GM23338 (cell line): ENCODE measurements at regions not wholly inside any gene's neighbourhood (a gene's known extent, or its start where the extent isn't known, plus 50 kb on each side); places are given as distances from the start of the nearest gene placed in this dataset.

Experiments
- ATAC-seq: fragments of 200-7000 bp; cut with Tn5 transposase; 3 replicates; pipeline ENCODE4 v1.9.1; 2020
- DNase-seq: peaks from one replicate; pipeline ENCODE4 v3.0.0-alpha.2; 2015; ENCODE audit warnings: low spot score
- H2AFZ ChIP-seq: fragments of 200-600 bp; sonication (generic); 2 replicates; pipeline ENCODE4 v1.8.0; 2016; ENCODE audit warnings: antibody characterized with exemption, mild to moderate bottlenecking, moderate library complexity
- H3F3A ChIP-seq: fragments of 200-600 bp; sonication (generic); replicated peaks from 2 replicates; pipeline ENCODE4 v1.8.0; 2017; ENCODE audit warnings: antibody characterized with exemption, mixed run types, low read depth
- H3K27ac ChIP-seq: fragments of 200-600 bp; sonication (generic); 2 replicates; pipeline ENCODE4 v1.6.1; 2016; ENCODE audit warnings: low read depth
- H3K27me3 ChIP-seq: fragments of 200-600 bp; sonication (generic); 2 replicates; pipeline ENCODE4 v1.8.0; 2016; ENCODE audit warnings: mild to moderate bottlenecking, mixed run types, moderate library complexity; ENCODE audit not compliant: insufficient read depth
- H3K36me3 ChIP-seq: fragments of 200-600 bp; sonication (generic); 2 replicates; pipeline ENCODE4 v1.8.0; 2016; ENCODE audit warnings: mild to moderate bottlenecking; ENCODE audit not compliant: insufficient read depth
- H3K4me1 ChIP-seq: fragments of 200-600 bp; sonication (generic); 2 replicates; pipeline ENCODE4 v1.8.0; 2016; ENCODE audit warnings: mild to moderate bottlenecking, moderate library complexity; ENCODE audit not compliant: insufficient read depth
- H3K4me2 ChIP-seq: fragments of 200-600 bp; sonication (generic); 2 replicates; pipeline ENCODE4 v1.7.1; 2017; ENCODE audit warnings: mixed run types
- H3K4me3 ChIP-seq: fragments of 200-600 bp; sonication (generic); 2 replicates; pipeline ENCODE4 v1.6.1; 2016; ENCODE audit warnings: mixed run types
- H3K79me2 ChIP-seq: fragments of 200-600 bp; sonication (generic); replicated peaks from 2 replicates; pipeline ENCODE4 v1.8.0; 2017; ENCODE audit warnings: mild to moderate bottlenecking; ENCODE audit not compliant: insufficient read depth
- H3K9me2 ChIP-seq: fragments of 200-600 bp; sonication (generic); 2 replicates; pipeline ENCODE4 v1.8.0; 2017; ENCODE audit not compliant: insufficient read depth
- H4K20me1 ChIP-seq: fragments of 200-600 bp; sonication (generic); replicated peaks from 2 replicates; pipeline ENCODE4 v1.8.0; 2017; ENCODE audit warnings: mild to moderate bottlenecking; ENCODE audit not compliant: insufficient read depth
- H3K27ac Mint-ChIP-seq: 2 replicates; pipeline ENCODE4 v1.8.0; 2020; ENCODE audit warnings: inconsistent platforms, mild to moderate bottlenecking, moderate library complexity, mixed read lengths
- H3K27me3 Mint-ChIP-seq: 3 replicates; pipeline ENCODE4 v1.8.0; 2022; ENCODE audit warnings: low read depth, mild to moderate bottlenecking, moderate library complexity, mixed read lengths, inconsistent platforms; ENCODE audit not compliant: insufficient read depth, poor library complexity
- H3K36me3 Mint-ChIP-seq: 3 replicates; pipeline ENCODE4 v1.8.0; 2021; ENCODE audit warnings: low read depth, mild to moderate bottlenecking, inconsistent platforms, moderate library complexity, mixed read lengths
- H3K4me1 Mint-ChIP-seq: 3 replicates; pipeline ENCODE4 v1.8.0; 2020; ENCODE audit warnings: mild to moderate bottlenecking, inconsistent platforms, mixed read lengths
- H3K4me3 Mint-ChIP-seq: 3 replicates; pipeline ENCODE4 v1.8.0; 2021; ENCODE audit warnings: moderate library complexity, mild to moderate bottlenecking, inconsistent platforms, mixed read lengths
- H3K9me3 Mint-ChIP-seq: 3 replicates; pipeline ENCODE4 v1.8.0; 2020; ENCODE audit warnings: moderate library complexity, mild to moderate bottlenecking, inconsistent platforms, mixed read lengths
- CREB1 ChIP-seq: fragments of 250-450 bp; sonication (Bioruptor Pico); IDR thresholded peaks from 2 replicates; pipeline ENCODE4 v1.5.0; 2020; ENCODE audit warnings: low read depth, mild to moderate bottlenecking, moderate library complexity
- CTCF ChIP-seq, 2 experiments: fragments of 200-600 bp in 1 of 2; sonication (generic) in 1 of 2; conservative IDR thresholded peaks; 2 replicates each; pipeline versions ENCODE4 v1.5.1 to v1.6.1; 2016 to 2017; ENCODE audit warnings: antibody characterized with exemption in 2 of 2, low read depth in 2 of 2, mild to moderate bottlenecking in 2 of 2, moderate library complexity in 1 of 2
- EZH2 ChIP-seq: fragments of 200-600 bp; sonication (generic); IDR thresholded peaks from one replicate; pipeline ENCODE4 v1.8.0; 2017; ENCODE audit warnings: antibody characterized with exemption, mild to moderate bottlenecking, low read depth; ENCODE audit not compliant: unreplicated experiment
- ZNF114 ChIP-seq: fragments of 250-450 bp; sonication (Bioruptor Pico); IDR thresholded peaks from 2 replicates; pipeline ENCODE4 v1.5.0; 2020; ENCODE audit warnings: mild to moderate bottlenecking, moderate library complexity

- no peaks in the 10 kb centered on the region for H3K79me2 ChIP-seq
- peaks cover 13% of the 10 kb centered on the region for H3K4me1 Mint-ChIP-seq
- TF ChIP-seq ZNF114 (CRISPR knock-in tag): no peak
- no peaks in the 10 kb centered on the region for H3K27me3 Mint-ChIP-seq
- H3K4me1 ChIP-seq: peaks cover 12% of the 10 kb centered on the region
- no peak overlapping the region for H3K4me3 ChIP-seq
- peaks cover 6% of the 10 kb centered on the region; the same call in 1 of the 2 replicates for H3K9me2 ChIP-seq
- H3K27ac ChIP-seq: no peak overlapping the region
- DNase-seq (no peak), ATAC-seq (no peak)
- H3K36me3 ChIP-seq: no peaks in the 10 kb centered on the region
- no peaks in the 10 kb centered on the region for H3K27me3 ChIP-seq
- no peak overlapping the region for H2AFZ ChIP-seq
- H3K27ac Mint-ChIP-seq: no peak overlapping the region
- no peaks in the 10 kb centered on the region for H3F3A ChIP-seq
- no peak overlapping the region for H3K4me3 Mint-ChIP-seq
- H4K20me1 ChIP-seq: no peaks in the 10 kb centered on the region
- H3K36me3 Mint-ChIP-seq: no peaks in the 10 kb centered on the region
- H3K4me2 ChIP-seq: no peak overlapping the region
- no peaks in the 10 kb centered on the region for H3K9me3 Mint-ChIP-seq
Measured at GRCh38 chr12:97854477-97854876, 391.9 kb downstream of the RMST start.

- DNase-seq (no peak), ATAC-seq (no peak)
- H4K20me1 ChIP-seq: no peaks in the 10 kb centered on the region
- H3K36me3 ChIP-seq: no peaks in the 10 kb centered on the region
- Mint-ChIP-seq H3K4me1 (no peaks in the 10 kb centered on the region), H3K4me3 (no peak overlapping the region), H3K27me3 (no peaks in the 10 kb centered on the region), H3K27ac (no peak overlapping the region), H3K36me3 (no peaks in the 10 kb centered on the region), H3K9me3 (no peaks in the 10 kb centered on the region; the same call in 1 of the 3 replicates)
- H3K4me3 ChIP-seq: no peak overlapping the region
- 0 out of 2 replicates have a peak, but pooled peaks cover 8% of the 10 kb centered on the region for H3K9me2 ChIP-seq
- no peaks in the 10 kb centered on the region for H3K4me1 ChIP-seq
- no peaks in the 10 kb centered on the region for H3K79me2 ChIP-seq
- no peak overlapping the region for H3K4me2 ChIP-seq
- H3K27me3 ChIP-seq: no peaks in the 10 kb centered on the region
- no peak overlapping the region for H2AFZ ChIP-seq
- H3F3A ChIP-seq: no peaks in the 10 kb centered on the region
- TF ChIP-seq CREB1: no peak
- H3K27ac ChIP-seq: no peak overlapping the region
Measured at GRCh38 chr12:97862072-97862471, 399.5 kb downstream of the RMST start.

- ATAC-seq: no peak
- Mint-ChIP-seq H3K4me3 (no peak overlapping the region), H3K27ac (no peak overlapping the region), H3K36me3 (no peaks in the 10 kb centered on the region), H3K9me3 (peaks cover 2% of the 10 kb centered on the region; the same call in 1 of the 3 replicates), H3K27me3 (no peaks in the 10 kb centered on the region), H3K4me1 (no peaks in the 10 kb centered on the region; the same call in 2 of the 3 replicates)
- H3K4me1 ChIP-seq: 0 out of 2 replicates have a peak, but pooled peaks cover 6% of the 10 kb centered on the region
- H3K79me2 ChIP-seq: no peaks in the 10 kb centered on the region
- no peaks in the 10 kb centered on the region for H3F3A ChIP-seq
- H3K27me3 ChIP-seq: no peaks in the 10 kb centered on the region
- TF ChIP-seq EZH2 (no peak), CTCF (conservative IDR thresholded peaks at IDR 0.05; ENCODE audit: low read depth in 2 of 2) (no peak)
- DNase-seq: peak; percentile 27
- no peaks in the 10 kb centered on the region for H4K20me1 ChIP-seq
- H3K27ac ChIP-seq: no peak overlapping the region
- H3K4me2 ChIP-seq: no peak overlapping the region
- peak overlapping the region; percentile 85; the same call in 1 of the 2 replicates for H2AFZ ChIP-seq
- no peaks in the 10 kb centered on the region for H3K9me2 ChIP-seq
- no peak overlapping the region for H3K4me3 ChIP-seq
- no peaks in the 10 kb centered on the region for H3K36me3 ChIP-seq
Measured at GRCh38 chr12:97875064-97875463, 412.5 kb downstream of the RMST start.
